HG02642 (cell line): ENCODE measurements at regions not wholly inside any gene's neighbourhood (a gene's known extent, or its start where the extent isn't known, plus 50 kb on each side); places are given as distances from the start of the nearest gene placed in this dataset.

Experiments
- ATAC-seq: cut with Tn5 transposase; IDR thresholded peaks from one replicate; pipeline ENCODE4 v1.9.1; 2021; ENCODE audit warnings: mild to moderate bottlenecking; ENCODE audit not compliant: unreplicated experiment, poor library complexity

DNA sequence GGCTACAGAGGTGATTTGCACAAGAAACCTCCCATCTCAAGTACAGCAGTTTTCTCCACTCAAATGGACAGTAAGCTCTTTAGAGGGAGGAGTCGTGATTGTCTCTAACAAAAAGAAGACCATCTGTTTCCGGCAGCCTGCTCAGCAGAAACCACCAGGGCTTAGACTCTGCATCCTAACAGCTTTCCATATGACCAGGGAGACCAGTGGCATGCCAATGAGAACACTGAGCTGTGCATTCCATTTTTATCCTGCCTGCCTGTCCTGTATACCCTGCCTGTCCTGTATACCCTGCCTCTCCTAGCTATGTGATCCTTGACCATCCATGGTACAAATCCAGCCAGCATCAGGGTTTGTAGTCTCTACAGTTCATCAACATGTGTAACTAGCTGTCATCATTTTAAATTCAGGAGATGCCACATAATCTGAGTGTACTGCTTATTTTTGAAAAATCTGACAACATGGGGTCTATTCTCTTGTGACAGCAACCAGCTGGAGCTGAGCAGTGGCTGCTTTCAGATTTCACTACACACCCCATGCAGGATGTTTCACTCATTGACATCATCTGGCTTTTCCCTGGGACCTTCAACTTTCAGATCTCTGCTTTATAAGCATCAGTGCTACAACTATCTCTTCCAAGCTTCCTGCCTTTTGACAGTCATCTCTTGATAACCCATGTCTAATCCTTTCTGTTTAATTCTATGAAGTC, 50.5 kb upstream of the POU2AF2 start:
- ATAC-seq: no peak

DNA sequence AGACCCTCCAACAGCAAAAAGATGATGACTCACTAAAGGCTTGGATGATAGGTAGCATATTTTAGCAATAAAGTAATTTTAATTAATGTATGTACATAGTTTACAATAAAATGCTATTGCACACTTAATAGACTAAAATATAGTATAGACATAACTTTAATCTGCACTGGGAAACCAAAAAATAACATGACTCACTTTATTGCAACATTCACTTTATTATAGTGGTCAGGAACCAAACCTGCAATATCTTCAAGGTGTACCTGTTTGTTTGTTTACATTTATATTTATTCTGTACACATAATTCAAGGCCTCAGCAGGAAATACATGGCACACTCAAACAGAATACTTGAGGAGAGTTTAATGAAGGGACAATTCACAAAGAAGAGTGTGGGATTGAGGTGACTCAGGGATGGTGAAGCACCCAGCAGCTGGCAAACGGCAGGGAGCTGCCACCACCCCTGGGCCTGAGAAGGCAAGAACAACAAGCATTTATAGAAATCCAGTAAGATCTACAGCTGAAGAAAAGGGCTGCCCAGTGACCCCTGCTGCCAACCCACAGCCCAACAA, 51.5 kb upstream of the POU2AF2 start:
- no peak for ATAC-seq

DNA sequence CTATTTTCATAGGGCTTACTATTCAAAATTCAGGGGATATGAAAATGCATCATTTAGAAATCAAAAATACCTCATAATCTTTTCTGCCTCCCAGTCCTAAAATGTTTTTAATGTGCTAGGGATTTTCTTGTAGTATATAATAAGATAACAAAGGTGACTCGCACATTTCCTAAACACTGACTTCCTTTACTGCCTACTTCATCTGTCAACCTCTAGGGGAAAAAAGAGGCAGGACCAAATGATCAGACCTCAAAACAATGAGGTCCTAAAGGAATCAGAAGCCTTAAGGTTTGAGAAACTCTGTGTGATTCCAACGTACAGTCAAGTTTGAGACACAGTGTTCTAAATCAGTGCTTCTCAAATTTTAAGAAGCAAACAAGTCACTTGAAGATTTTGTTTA, 56.1 kb upstream of the POU2AF2 start:
- no peak for ATAC-seq

DNA sequence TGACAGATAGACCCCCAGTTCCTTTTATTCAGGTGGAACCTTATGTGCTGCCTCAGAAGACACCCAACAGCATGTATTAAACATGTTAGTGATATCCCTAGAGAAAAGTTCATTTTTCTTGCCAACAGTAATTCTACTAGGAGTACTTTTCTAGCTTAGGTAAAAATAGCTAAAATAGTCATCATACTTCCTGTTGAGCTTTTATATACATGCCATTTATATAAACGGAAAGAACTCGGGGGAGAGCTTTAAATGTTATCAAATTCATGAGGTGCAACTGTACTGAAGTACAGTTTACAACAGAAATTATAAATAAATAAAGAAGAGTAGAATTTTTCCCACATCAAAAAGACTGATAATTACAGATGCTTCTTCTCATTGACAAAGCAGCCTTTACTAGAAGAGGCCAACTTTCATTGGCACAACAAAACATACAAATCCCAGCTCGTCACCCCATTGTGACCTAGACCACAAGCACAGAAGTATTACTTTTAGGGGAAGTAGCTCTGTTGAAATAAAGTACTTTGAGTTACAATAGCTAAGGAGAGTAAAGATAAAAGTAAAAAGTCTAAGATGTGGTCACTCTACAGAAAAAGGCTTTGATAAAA, 59.1 kb upstream of the POU2AF2 start:
- ATAC-seq: no peak

DNA sequence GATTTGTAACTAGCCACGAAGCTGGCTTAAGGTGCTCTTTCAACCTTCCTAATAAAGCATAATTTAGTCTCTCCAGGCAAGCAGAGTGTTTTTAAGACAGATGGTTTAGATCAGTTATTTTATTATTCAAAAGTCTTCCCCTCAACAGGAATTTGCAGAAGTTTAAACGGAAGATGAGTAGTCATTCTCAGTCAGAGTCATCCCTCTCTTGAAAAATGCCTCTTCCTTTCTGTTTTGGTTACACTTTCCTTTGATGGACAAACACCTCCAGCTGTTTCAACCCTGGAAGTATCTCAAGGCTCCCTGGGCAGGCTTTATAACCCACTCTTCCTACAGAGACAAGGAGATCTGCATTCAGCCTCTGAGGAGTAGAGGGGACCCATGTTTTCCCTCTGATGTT, 60.3 kb upstream of the POU2AF2 start:
- ATAC-seq: no peak

DNA sequence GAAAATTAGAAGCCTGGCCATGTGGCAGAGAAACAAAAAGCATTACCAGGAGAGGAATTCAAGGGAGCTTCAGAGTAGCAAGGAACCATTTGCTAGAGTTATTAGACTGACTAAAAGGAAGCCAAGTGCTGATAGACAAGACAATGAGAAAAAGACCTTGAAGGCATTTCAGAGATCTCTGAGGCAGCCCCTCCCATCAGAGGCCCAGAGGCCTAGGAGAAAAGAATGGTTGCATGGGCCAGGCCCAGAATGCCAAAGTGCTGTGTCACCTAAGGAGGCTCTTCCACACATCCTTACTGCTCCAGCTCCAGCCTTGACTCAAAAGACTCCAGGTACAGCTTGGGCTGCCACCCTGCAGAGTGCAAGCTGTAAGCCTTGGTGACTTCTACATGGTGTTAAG, 61.8 kb upstream of the POU2AF2 start:
- ATAC-seq: no peak

DNA sequence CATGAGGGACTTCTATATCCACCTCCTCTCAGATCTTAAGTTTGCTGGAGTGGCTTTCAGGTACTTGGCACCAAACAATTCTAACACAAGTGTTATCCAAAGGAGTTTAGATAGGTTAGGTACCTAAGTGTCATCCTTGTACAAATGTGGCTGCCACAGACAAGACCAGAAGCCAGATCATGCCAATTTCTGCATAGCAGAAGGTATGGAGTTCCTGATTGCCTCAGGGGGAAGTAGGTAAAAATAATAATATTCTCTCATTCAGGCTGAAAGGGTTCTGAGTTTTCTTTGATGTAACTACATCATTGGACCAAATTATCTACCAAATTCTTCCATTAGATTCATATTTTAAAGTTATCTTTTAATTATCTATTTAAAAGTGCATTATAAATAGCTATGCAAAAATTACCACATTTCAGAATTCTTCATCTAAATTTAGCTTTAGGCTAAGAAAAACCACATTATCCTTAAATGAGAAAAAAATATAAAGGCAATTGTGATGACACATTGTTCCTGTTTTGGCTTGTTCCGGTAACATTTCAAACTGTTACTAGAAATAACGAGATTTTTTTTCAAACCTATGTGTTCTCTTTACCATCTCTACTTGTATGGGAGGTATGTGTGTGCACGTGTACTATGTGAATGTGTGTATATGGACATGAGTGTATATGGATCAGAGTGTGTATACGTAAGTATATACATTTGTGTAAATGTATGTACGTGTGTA, 66.2 kb upstream of the POU2AF2 start:
- no peak for ATAC-seq

DNA sequence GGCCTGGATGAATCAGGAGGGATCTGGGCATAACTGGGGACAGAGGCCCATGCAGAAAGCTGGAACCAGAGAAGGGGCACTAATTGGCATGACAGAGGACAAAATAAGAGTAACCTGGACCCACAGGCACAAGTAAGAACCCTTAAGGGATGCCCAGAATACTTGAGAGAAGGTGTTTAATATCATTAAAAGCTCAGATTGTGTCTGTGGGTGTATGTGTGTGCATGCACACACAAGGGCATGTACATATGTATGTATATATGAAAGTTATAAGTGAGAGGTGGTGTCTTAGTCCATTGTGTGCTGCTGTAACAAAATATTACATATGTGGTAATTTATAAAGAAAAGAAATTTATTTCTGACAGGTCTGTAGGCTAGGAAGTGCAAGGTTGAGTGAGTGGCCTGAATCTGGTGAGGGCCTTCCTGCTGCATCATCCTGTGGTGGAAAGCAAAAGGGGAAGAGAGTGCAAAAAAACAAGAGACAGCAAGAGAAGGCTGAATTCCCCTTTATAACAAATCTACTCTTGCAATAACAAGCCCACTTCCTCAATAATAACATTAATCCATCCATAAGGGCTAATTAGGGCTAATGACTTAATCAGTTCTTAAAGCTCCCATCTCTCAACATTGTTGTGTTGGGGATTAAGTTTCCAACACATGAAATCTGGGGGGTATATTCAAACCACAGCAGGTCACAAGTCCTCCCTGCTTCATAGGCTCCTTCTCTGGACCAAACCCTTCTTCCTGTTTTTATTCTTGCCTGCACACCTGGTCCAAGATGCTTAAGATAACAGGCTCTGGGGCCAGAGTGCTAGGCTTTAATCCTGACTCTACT, 68.3 kb upstream of the POU2AF2 start:
- ATAC-seq: peak; percentile 83

DNA sequence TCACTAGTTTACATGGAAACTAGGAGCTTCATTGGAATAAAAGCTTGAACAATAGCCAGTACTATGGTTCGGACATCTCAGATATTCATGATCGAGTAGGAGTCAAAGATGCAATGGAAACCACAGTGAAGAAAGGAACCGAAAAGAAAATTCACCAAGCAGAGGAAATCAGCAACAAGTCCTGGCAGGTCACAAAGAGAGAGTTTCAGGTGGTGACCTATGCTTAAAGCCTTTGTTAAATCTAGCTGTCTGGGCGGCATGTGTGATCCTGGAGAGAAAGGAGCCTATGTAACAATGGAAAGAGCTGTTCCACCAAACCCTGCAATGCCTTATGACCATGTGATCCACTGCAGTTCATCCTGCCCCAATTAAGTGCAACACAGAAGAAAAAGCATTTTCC, 68.9 kb upstream of the POU2AF2 start:
- peak; percentile 39 for ATAC-seq

DNA sequence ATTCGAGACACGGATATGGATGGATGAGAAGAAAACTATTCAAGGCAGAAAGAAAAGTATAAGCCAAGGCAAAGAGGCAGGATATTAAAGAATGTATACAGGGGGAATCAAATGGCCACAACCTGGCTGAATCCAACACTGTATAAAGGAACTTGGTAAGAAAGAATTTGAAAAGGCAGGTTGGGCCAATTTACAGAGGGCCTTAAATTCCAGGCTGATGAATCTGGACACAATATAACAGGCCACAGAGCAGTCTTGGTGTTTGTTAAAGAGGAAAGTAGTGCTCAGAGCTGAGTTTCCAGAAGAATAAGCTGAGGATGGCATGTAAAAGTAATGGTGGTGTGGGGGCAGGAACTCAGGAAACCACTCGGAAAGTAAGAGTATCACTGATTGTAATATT, 72.3 kb upstream of the POU2AF2 start:
- ATAC-seq: no peak

DNA sequence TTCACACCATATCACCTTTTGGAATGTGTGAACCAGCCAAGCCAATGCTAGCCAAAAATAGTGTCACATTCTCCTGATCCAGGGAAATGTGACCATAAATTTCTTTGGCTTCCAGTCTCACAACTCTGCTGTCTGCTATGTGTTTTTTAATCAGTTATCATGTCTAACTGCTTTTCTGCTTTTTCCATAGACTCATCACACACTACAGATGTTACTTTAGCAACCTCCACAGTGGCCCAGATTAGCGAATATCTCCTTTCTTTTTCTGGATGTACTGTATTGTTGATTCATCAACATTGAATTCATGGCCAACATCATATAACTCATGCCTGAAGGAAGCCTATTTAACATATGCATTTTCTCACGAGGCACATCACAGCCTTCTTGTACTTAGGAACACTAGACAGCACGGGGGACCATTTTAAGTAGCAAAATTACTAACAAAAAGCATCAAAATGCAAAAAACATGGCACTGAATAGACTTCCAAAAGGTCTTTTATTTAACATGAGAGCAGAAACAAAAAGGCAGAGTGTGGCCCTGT, 73.1 kb upstream of the POU2AF2 start:
- ATAC-seq: no peak

DNA sequence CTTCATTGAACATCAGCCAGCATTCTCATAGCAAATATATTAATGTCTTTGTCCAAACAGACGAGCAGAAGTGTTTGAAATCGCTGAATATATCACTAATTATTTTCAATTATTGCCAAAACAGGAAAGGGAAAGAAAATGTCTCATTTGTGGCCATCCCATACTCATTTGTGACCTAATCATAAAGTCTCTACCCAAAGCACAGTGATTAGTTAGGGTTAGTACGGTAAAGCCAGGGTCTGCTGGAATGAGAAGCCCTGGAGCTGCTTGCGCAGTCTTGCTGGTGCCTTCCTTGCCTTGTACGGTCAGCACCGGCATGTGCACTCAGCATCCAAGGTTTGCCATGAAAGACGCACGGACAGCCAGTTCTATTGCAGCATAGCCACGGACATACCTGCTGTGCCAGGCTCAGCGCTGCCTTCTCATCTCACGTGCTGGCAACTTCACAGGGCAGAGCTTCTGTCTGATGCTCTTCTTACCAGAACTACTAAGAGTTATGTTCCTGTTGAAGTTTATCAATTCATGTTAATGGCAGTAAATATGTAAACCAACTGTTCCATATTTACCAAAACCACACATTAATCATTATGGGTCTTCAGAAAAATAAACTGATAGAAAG, 74.7 kb upstream of the POU2AF2 start:
- no peak for ATAC-seq

DNA sequence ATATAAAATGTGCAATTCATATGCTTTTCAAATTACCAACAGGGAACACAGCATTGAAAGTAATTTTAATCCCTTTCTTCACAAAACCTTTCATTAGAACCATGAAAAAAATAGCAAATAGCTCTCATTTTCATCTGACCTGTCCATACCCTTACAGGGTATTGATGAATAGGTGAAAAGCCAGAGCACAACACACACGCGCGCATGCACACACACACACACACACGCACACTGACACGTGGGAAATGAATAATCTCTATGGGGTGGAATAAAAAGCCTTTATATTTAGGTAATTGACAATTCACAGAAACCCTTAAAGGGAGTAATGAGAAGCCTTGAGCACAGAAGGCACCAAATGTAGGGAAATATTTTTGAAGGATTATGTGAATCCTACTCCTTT, 76.2 kb upstream of the POU2AF2 start:
- ATAC-seq: no peak

DNA sequence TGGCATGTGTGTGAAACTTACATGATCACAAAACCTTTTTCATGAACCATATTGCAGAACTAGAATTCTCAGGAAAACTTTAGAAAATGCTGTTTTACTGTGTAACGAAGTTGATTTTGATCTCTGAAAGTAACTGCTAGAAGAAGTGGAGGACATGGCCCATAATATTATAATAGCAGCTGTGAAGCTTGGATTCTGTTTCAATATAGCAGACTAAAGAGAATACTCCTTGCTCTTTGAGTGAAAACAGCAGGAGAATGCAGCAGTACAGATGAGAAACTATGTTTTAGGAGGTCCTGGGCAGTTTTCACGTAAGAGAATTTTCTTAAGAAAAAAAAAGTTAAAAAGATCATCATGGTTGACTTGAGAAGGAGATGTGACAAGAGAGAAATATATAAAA, 76.7 kb upstream of the POU2AF2 start:
- ATAC-seq: no peak

DNA sequence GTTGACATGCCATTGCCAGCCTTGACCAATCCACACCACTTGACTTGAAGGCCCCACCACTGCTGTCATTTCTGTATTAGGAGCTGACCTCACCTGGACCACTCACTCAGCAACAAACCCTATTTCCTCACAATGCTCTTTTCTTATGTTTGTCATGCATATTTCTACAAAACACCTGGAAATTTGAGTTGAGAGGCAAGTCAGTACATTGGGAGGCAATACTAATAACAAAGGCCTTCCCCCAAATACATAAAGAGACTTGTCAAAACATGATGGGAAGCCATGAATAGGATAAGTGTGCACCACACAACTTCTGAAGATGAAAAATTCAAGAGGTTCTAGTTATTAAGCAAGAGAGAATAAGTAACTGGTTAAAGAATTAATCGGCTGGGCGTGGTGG, 77.9 kb upstream of the POU2AF2 start:
- no peak for ATAC-seq

DNA sequence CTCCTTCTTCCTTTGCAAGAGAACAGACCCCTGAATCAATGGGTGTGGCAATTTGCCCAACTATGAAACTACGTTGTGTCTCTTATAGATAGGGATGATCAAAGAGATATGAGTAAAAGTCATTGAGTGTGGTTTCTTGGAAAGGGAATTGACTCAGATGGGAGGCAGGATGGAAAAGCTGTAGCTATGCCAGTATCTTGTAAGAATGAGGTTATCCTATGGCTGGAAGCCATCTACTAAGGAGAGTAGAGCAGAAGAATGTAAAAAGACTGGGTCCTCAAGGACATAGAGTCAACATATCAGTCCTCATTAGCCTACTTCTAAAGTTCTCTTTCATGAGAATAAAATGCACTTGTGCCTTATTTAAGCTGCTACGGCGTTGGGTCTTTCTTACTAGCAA, 78.9 kb upstream of the POU2AF2 start:
- ATAC-seq: no peak

DNA sequence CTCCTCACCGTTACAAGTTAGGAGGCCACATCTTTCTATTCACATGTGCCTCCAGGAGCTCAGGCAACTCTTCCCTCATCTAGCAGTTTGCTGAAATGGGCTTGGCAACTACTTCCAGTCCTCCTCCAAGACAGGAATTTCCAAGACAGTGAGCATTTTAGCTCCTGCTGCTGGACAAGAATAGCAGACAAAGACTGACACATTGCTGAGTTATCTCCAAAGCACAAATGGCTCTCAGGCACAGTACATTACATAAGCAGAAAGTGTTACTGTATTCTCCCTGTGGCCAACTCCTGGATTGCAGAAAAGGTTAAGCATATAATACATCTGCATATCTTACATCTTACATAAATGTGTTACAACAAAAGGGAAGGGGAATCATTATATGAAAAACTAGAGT, 83.2 kb upstream of the POU2AF2 start:
- ATAC-seq: no peak

DNA sequence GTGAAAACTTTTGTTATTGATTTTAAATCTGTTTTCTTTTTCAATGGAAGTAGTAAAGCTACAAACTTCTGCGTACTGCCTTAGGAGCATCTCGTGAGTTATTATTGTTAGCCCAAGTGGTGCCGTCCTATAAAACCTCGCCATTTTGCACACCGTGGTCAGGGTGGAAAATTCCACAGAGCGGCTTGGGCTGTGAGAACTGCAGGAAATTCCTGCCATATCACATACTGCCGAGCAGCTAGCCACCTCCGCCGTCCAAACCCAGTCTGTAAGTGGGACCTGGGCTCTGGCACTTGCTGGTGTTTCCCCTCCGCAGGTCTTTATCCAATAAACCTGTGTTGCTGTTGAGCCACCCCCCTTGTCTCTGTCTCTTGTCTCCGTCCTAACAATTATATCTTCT, 88.0 kb upstream of the POU2AF2 start:
- no peak for ATAC-seq

DNA sequence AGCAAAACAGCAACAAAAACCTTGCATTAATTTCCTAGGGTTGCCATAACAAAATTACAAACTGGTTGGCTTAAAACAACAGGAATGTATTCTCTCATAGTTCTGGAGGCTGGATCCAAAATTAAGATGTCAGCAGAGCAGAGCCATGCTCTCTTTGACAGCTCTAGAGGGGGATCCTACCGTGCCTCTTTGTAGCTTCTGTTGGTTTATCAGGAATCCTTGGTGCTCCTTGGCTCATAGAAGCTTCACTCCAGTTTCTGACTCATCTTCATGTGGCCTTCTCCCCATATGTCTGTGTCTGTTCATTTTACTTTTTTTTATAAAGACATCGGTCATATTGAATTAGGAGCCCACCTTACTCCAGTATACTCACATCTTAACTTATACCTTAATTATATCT, 90.5 kb upstream of the POU2AF2 start:
- ATAC-seq: no peak

DNA sequence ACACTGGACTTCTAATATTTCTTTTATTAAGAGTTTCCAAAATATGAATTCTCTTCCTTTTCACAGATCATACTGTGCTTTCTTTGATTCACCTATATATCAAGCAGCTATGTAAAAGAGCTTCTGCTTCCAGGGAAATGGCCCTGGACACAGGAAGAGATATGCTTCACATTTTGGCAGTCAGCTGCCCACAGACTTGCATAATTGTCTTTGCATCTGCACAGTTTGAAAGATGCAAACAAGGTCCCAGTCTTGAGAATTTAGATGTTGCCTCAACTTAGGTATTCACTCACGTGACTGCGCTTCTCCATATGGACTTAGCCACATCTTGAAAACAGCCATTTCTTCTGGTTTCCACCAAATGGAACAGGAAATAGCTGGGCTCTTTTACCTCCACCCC, 92.3 kb upstream of the POU2AF2 start:
- ATAC-seq: no peak
